Fibroblast of lung (primary cell): ENCODE measurements at regions not wholly inside any gene's neighbourhood (a gene's known extent, or its start where the extent isn't known, plus 50 kb on each side); places are given as distances from the start of the nearest gene placed in this dataset.

Experiments
- DNase-seq, 2 donors: peaks; one replicate each; pipeline versions ENCODE4 v3.0.0 to v3.0.0-alpha.2; 2010; ENCODE audit warnings: low read depth in 2 of 2
- H2AFZ ChIP-seq: 2 replicates; pipeline ENCODE4 v1.5.1; 2012; ENCODE audit warnings: low read length, control low read depth, inconsistent platforms
- H3K27ac ChIP-seq: 2 replicates; pipeline ENCODE4 v1.5.1; 2011; ENCODE audit warnings: low read length, control low read depth; ENCODE audit not compliant: insufficient read depth
- H3K27me3 ChIP-seq: 2 replicates; pipeline ENCODE4 v1.5.1; 2011; ENCODE audit warnings: mild to moderate bottlenecking, low read length; ENCODE audit not compliant: control insufficient read depth, insufficient read depth
- H3K36me3 ChIP-seq: 2 replicates; pipeline ENCODE4 v1.5.1; 2011; ENCODE audit warnings: low read length; ENCODE audit not compliant: control insufficient read depth, insufficient read depth
- H3K4me1 ChIP-seq: 2 replicates; pipeline ENCODE4 v1.5.1; 2011; ENCODE audit warnings: low read length; ENCODE audit not compliant: control insufficient read depth, insufficient read depth; ENCODE audit errors: extremely low read depth
- H3K4me2 ChIP-seq: 2 replicates; pipeline ENCODE4 v1.5.1; 2011; ENCODE audit warnings: low read length, control low read depth; ENCODE audit not compliant: insufficient read depth; ENCODE audit errors: extremely low read depth
- H3K4me3 ChIP-seq, 4 experiments: fragments of 200-600 bp in 1 of 4; sonication (generic) in 1 of 4; replicated peaks in 1 of 4; 2 replicates each; pipeline ENCODE4 v1.5.1; 2011 to 2016; ENCODE audit warnings: low read length in 4 of 4, low read depth in 3 of 4, mild to moderate bottlenecking in 3 of 4, control low read depth in 2 of 4, inconsistent platforms in 1 of 4, mixed read lengths in 1 of 4; ENCODE audit not compliant: insufficient read depth in 1 of 4; ENCODE audit errors: control extremely low read depth in 1 of 4
- H3K79me2 ChIP-seq: 2 replicates; pipeline ENCODE4 v1.5.1; 2012; ENCODE audit warnings: mild to moderate bottlenecking, low read length, inconsistent platforms; ENCODE audit not compliant: control insufficient read depth, insufficient read depth
- H3K9ac ChIP-seq: 2 replicates; pipeline ENCODE4 v1.5.1; 2011; ENCODE audit warnings: mild to moderate bottlenecking, low read length, control low read depth; ENCODE audit not compliant: insufficient read depth
- H3K9me3 ChIP-seq: 2 replicates; pipeline ENCODE4 v1.5.1; 2012; ENCODE audit warnings: low read depth, low read length; ENCODE audit not compliant: control insufficient read depth, insufficient read depth
- H4K20me1 ChIP-seq: 2 replicates; pipeline ENCODE4 v1.5.1; 2011; ENCODE audit warnings: low read length; ENCODE audit not compliant: control insufficient read depth, insufficient read depth; ENCODE audit errors: extremely low read depth
- EZH2 ChIP-seq: IDR thresholded peaks from 2 replicates; pipeline ENCODE4 v1.5.1; 2012; ENCODE audit warnings: low read length, control low read depth, mild to moderate bottlenecking; ENCODE audit errors: missing control alignments
- TF ChIP-seq, protein P1 (sequence below), 2 donors: IDR thresholded peaks in 1 of 2; conservative IDR thresholded peaks in 1 of 2; 1 replicate in 1 of 2; 2 replicates in 1 of 2; pipeline ENCODE4 v1.5.1; 2011 to 2012; ENCODE audit warnings: low read length in 2 of 2, control low read depth in 1 of 2, inconsistent platforms in 1 of 2, low read depth in 1 of 2, mild to moderate bottlenecking in 1 of 2

DNA sequence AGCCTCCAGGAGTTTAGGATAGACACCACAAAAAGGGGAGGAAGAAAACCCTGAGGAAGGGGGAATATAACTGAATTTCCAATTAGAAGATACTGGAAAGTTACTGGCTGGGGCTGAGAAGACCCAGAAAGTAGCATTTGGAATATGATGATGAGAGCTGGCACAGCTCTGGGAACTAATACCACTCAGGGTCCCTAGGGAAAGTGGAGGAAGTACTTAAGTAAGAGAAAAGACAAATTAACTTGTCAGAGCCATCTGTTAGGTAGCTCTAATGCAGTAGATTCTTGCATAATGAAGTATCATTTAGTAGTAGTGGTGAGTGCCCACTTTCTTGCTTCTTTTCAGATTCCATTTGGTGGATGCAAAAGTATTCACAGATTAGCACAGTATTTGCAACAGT, 90.8 kb upstream of the TSPAN5 start:
- Histone ChIP-seq H3K4me2 (no peak overlapping the region), H3K79me2 (no peaks in the 10 kb centered on the region), H4K20me1 (no peaks in the 10 kb centered on the region), H2AFZ (no peak overlapping the region), H3K9me3 (no peaks in the 10 kb centered on the region), H3K36me3 (no peaks in the 10 kb centered on the region), H3K9ac (no peak overlapping the region), H3K4me1 (no peaks in the 10 kb centered on the region), H3K27me3 (no peaks in the 10 kb centered on the region), H3K27ac (no peak overlapping the region), H3K4me3 (no peak overlapping the region)
- no peak for TF ChIP-seq EZH2
- TF ChIP-seq, protein P1, sequence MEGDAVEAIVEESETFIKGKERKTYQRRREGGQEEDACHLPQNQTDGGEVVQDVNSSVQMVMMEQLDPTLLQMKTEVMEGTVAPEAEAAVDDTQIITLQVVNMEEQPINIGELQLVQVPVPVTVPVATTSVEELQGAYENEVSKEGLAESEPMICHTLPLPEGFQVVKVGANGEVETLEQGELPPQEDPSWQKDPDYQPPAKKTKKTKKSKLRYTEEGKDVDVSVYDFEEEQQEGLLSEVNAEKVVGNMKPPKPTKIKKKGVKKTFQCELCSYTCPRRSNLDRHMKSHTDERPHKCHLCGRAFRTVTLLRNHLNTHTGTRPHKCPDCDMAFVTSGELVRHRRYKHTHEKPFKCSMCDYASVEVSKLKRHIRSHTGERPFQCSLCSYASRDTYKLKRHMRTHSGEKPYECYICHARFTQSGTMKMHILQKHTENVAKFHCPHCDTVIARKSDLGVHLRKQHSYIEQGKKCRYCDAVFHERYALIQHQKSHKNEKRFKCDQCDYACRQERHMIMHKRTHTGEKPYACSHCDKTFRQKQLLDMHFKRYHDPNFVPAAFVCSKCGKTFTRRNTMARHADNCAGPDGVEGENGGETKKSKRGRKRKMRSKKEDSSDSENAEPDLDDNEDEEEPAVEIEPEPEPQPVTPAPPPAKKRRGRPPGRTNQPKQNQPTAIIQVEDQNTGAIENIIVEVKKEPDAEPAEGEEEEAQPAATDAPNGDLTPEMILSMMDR (conservative IDR thresholded peaks at IDR 0.05 in 1 of 2, IDR thresholded peaks at IDR 0.05 in 1 of 2; ENCODE audit: low read depth in 1 of 2, low read length in 2 of 2): no peak
- peak in 1 of 2 donors; percentile 5 for DNase-seq

DNA sequence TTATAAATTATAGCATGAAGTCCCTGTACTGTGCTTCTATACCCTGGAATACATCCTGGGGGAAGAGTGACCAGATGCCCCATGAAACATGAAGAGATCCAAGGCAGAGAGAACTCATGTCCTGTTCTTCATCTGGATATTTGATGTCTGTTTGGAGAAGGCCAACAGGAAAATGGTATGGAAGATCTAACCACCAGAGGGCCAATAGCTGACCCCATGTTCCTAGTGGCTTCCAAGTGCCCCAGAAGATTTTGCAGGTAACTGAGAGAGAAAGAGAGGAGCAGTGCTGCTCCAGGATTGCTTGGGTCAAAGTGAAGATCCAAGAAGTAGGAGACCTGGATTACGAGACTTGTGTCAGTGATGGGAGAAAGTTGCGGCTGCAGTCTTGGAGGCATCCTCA, 90.2 kb upstream of the TSPAN5 start:
- no peaks in the 10 kb centered on the region for H3K36me3 ChIP-seq
- no peak overlapping the region for H3K4me3 ChIP-seq
- no peaks in the 10 kb centered on the region for H3K27me3 ChIP-seq
- no peak for DNase-seq
- H3K79me2 ChIP-seq: no peaks in the 10 kb centered on the region
- no peaks in the 10 kb centered on the region for H4K20me1 ChIP-seq
- no peaks in the 10 kb centered on the region for H3K4me1 ChIP-seq
- no peak overlapping the region for H3K27ac ChIP-seq
- no peaks in the 10 kb centered on the region for H3K9me3 ChIP-seq
- no peak overlapping the region for H3K4me2 ChIP-seq
- no peak overlapping the region for H3K9ac ChIP-seq
- TF ChIP-seq, protein P1 (conservative IDR thresholded peaks at IDR 0.05 in 1 of 2, IDR thresholded peaks at IDR 0.05 in 1 of 2; ENCODE audit: low read depth in 1 of 2, low read length in 2 of 2): no peak
- TF ChIP-seq EZH2: no peak
- no peak overlapping the region for H2AFZ ChIP-seq

DNA sequence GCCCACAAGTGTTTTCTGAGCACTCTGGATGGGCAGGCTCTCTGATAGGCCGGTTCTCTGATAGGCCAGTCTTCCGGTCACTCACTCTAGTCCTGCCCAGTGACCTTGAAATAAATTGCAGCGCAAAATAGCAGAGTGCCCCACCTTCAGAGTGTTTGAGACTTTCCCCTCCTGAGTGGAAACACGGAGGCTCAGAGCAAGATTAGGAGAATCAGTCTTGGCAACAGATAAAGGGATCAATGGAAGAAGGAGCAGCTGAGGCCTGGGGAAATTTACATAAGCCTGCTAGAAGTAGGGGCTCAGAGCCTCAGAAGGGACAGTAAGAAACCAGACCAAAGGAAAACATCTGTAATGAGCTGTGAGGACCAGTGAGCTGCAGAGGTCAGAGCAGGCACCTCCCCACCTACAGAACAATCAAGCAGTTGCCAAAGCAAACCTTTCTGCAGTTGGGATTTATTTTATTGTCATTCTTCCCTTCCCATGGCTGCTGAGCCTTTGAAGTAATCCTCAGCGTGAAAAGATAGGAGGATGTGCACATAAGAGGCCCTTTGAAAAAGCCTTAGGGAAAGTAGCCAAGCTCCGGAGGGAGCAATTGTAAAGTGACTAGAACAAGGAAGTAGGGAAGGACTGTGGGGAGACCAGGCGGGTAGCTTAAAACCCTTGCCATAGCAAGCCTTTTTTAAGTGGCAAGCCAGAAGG, 89.1 kb upstream of the TSPAN5 start:
- Histone ChIP-seq H3K27ac (no peak overlapping the region), H3K36me3 (no peaks in the 10 kb centered on the region), H3K4me3 (no peak overlapping the region), H2AFZ (no peak overlapping the region), H3K9ac (no peak overlapping the region), H3K9me3 (no peaks in the 10 kb centered on the region), H3K27me3 (no peaks in the 10 kb centered on the region), H4K20me1 (no peaks in the 10 kb centered on the region), H3K79me2 (no peaks in the 10 kb centered on the region), H3K4me2 (no peak overlapping the region), H3K4me1 (no peaks in the 10 kb centered on the region)
- DNase-seq: peak; percentile 17 to 47
- no peak for TF ChIP-seq EZH2
- TF ChIP-seq, protein P1 (conservative IDR thresholded peaks at IDR 0.05 in 1 of 2, IDR thresholded peaks at IDR 0.05 in 1 of 2; ENCODE audit: low read depth in 1 of 2, low read length in 2 of 2): no peak
